HG03196 (cell line): ENCODE measurements at regions not wholly inside any gene's neighbourhood (a gene's known extent, or its start where the extent isn't known, plus 50 kb on each side); places are given as distances from the start of the nearest gene placed in this dataset.

ENCODE experiments used
- ATAC-seq: cut with Tn5 transposase; IDR thresholded peaks from one replicate; pipeline ENCODE4 v1.9.1; 2021; ENCODE audit not compliant: unreplicated experiment

DNA sequence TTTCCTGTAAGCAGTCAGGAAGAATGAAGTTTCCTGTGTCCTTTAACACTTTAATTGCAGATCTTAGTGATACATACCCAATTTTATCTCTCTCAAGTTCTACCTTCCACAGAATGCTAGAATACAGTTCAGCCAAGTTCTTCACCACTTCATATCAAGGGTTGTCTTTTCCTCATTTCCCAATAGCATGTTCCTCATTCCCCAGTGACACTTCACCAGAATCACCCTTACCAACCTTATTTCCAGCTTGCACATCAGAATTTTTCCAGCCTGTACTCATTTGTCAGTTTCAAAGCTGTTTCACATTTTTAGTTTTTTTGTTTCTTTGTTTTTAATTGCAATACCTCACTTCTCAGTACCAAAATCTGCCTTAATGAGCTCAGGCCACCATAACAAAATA lies 126.1 kb downstream of the ESM1 start:
- ATAC-seq, result no peak

DNA sequence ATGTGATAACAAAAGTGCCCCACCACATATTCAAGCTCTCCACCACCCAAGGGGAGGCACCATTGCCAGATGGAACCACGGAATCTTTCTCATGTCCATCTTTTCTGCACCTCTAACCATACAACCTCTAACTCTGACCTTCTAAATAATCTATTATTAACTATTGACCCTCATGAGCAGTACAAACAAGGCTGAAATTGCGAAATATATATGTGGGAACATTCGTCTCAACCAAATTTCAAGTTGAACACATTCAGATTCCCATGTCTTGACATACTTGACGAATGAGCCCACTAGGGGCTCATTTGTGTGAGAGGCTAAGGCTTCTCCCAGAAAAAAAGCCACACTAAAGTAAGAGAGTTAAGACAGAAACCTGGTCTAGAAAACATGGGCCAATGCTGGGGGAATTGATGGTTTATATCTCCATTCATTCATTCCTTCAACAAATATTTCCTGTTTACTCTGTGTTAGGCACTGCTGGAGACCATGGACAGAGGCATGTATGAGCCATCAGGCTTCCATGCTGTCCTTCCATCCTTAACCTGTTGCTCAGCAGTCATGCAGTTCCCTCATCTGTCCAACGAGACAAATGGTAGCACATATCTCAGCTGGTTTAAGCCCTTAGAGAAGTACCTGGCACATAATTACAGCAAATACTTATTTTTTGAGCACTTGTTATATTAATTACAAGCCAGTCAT lies 130.4 kb downstream of the ESM1 start:
- no peak for ATAC-seq

DNA sequence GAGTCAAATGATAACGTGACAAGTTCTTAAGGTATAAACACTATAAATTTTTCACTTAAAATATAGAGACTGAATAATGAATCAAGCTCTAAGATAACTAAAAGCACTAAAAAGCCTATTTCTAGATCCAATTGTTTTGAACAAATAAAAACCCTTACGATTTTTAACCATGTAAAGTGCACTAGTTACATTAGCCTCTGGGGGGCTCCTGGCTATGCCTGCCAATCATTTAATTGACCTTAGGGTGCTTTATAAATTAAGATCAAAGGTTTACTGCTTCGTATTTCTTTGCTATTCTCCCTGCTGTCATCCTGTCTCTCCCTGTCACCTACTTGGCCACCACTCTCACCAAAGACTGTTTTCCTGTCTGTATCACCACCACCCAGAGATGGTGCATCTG lies 133.4 kb downstream of the ESM1 start:
- no peak for ATAC-seq

DNA sequence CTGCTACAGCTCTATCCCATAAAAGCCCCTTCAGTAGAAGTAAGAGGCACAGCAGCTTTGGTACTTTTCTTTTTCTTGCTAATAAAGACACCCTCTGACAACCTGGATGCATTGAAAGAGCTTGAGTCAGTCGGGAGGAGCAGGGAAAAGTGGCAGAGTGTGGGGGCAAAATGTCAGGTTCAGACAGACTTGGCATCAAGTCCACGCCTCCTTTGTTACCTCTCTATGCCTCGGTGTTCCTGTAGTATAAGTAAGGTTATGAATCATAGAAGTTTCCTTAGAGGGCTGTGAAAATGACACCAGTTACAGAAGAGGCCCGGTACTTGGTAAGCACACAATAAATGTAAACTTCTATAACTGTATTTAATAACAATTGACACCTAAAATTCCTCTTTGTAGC lies 133.9 kb downstream of the ESM1 start:
- no peak for ATAC-seq

DNA sequence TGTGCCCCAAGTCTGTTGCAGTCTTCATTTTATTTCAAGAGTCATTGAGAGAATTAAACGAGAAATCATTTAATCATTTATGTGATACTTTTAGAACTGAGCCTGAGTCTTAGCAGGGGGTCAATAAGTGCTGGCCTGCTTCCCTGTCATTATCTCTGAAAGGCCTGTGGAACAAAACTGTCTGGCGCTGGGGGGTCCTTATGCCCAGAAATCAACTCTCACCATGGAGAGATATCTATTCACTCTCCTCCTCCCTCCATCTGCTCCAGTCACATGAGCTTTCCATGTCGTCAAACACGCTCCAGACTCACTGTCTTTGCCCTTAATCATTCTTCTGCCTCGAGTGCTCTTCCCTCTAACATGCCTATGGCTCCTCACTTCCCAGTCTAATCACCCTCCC lies 136.8 kb downstream of the ESM1 start:
- ATAC-seq, result no peak

DNA sequence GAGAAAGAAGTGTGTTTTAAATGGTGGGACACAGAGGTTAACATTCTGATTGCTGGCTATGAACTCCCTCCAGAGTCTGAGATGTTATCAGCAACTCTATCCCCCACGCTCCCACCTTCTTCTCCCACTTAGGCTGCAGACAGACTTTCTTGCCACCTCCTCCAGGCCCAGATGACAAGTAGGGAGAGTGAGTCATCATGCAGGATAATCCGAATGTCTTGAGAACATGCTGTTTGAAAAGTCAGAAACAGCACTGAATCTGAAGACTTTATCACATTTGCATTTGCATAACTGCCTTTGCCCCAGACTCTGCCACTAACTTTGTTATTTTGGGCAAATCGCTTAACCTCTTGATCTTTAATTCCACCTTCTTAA lies 139.8 kb downstream of the ESM1 start:
- no peak for ATAC-seq

DNA sequence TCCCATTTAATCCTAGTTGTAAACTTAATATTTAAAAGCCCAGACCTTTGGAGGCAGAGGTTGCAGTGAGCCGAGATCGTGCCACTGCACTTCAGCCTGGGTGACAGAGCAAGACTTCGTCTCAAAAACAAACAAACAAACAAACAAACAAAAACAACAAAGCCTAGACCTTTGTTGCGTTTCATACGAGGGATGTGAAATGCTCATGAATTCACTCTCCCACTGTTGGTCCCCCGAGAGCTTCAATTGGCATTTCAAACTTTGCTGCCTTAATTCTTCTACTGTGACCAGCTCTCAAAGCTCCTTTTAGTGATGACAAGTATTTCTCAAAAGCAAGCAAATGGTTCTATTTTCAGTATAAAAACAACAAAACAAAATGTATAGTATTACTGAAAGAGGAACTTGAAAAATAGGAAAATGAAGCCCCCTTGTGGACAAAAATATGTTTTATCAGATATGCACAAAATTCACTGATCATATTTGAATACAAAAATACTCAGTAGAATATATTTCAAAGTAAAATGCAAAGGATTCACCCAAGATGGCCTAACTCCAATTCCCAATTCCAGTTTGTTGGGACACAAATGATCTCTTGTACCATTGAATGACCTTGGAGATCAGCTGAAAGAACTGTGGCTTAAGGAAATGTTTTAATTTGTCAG lies 140.4 kb downstream of the ESM1 start:
- no peak for ATAC-seq

DNA sequence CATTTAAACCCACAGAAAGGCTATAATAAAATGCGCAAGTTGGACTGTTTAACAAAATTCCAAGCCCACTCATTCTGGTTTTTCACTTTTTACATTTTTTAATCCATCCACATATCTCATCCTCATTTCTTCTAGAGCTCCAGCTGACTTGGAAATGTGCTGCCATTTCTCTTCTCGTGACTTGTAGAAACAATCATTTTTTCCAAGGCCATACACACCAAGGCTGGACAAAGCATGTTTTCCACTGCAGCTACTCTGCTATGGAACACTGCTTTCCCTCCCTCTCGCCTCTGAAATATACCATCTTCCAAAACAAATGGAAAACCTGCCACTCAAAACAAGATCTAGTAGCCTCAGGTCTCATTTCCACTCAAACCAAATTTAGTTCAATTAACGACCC lies 141.1 kb downstream of the ESM1 start:
- ATAC-seq, result no peak

DNA sequence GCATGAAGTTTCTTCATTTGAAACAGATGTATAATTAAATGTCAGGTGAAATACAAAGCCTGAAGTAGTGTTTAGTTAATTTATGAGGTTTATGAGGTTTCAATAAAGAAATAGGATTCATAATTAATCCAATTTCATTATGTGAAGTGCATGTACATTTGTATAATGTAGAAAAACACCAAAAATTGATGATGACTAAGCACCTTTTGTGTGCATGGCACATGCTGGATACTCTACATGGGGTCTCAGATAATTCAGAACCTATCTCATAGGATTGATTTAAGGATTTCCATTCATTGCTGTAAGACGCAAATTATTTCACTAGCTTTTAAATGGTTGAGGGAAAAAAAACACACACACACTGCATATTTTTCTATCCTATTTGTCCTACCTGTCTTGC lies 143.9 kb downstream of the ESM1 start:
- no peak for ATAC-seq

DNA sequence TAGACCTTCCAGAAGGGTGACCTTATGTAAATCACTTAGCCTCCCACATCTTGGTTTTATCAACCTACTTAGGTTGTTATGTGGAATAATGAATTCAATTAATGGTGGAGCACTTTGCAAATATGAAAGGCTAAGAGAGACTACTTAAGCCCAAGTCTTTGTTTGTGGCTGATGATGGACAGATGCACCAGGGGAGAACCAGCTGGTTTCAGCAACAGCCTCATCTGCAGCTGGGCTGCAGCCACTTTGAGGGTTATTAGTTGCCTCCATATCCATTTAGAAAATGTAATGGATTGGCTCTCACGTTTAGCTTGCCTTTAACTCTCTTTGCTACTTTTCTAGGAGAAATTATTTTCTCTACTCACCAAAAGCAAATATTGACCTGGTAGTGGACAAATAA lies 146.6 kb downstream of the ESM1 start:
- ATAC-seq, result no peak

DNA sequence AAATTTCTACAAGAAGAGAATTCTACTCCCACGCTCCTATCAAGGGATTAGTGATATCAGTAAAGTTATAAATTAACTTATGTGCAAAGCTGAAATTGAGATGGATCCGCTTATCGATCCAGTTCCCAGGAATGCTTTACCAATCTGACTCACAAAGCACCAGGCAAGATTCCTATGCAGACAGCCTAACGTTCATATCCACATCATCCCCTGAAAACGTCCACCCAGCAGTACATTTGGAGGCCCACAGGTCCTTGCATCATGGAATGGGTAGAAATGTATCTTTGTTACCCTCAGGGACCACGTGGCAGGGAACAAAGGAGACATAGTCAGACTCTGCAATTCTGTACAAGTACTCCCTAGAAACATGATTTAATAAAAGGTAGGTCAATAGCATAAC lies 147.4 kb downstream of the ESM1 start:
- ATAC-seq, result no peak

DNA sequence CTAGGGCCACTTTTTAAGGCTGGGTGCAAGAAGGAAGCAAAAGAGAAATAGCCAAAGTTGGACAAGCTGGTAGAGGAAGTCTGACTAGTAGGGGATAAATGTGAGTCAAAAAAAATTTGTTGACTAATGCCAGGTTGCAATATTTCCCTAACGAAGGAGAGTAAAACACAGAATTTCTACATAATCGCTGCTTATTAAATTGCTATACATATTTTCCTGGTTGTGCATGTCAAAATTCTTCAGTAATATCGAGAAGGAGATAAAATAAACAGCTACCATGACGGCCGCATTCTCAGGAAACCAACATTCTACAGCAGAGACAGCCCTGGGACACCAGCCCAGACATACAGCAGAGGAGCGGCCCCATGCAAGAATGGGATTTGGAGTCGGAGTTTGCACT lies 148.3 kb downstream of the ESM1 start:
- ATAC-seq, result no peak

DNA sequence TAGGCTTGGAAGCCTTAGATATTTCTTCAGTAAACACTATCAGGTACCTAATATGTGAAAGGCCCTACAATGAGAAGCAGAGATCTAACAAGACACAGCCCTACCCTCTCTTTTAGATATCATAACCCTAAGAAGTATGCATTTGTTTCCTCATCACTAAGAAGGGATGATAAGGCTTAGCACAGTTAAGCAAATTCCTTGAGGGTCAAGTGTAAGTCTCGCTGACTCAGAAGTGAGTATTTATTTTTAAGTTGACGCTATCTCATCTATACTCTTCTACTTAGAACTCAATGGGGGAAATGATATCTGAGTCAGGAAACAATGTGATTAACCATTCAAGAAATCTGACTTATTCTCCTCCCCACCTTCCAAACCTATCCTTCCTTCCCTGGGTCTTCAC lies 149.7 kb downstream of the ESM1 start:
- ATAC-seq, result no peak

DNA sequence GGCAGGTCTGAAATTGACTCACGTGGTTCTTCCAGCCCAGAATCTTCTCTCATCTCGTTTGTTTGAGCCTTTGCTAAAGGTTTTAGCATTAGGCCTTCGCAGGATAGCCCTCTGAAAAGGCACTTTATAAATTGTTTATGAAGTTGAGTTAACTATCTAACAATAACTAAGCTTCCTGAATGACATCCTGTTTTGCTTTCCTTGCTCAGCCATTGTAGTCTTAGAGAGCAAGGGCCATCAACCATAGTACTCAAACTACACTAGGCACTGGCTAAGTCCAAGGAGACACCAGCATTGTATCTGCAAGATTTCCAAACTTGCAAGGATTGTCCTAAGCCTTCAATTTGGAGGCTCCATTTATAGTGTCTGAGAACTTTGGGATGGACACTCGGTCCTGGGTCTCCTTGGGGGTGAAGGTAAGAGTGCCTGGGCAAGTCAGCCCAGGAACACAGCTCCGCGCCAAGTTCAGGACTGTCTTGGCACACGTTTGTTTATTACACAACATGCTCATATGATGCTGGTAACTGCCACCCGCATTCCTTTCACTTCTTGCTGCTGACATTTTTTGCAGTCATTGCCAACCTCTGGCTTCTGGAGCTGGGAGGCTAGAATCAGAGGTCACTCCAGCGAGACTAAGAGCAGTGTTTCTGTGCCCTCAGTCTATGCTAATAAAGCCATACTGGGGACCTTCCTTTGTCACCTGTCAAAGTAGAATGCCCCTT lies 151.1 kb downstream of the ESM1 start:
- ATAC-seq, result no peak

DNA sequence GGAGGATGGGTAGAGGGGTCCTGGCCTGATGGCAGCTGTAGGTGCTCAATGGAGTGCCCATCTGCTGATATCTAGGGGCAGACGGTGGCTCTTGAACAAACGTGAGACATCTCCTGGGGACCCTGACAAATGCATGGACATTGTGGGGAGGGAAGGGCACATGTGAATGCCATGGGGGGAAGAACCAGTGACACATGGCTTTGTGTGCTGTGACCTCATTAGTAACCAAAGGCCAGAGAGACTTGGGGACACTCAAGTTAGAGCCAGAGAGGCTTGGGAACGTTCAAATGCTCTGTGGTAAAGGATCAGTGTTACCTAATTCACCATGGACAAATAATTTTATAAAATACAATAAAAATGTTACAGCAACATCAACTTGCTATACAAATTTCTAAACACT lies 151.8 kb downstream of the ESM1 start:
- ATAC-seq, result no peak

DNA sequence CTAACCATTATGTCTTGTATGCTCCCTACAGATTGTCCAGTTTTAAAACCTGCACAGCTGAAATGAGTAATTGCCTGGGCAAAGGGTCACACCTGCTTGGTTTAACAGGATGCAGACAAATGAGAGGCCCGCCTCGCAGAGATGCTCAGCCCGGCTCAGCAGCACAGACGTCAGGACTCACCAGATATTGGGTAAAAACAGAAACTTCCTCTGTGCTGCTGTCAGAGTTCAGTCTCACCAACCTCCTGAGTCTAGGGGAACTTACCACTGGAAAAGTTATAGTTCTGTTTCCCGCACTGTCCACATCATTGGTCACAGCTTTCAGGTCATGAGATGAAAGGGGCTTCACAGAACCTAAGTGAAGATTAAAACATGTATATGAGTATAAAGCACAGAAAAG lies 152.5 kb downstream of the ESM1 start:
- ATAC-seq, result no peak

DNA sequence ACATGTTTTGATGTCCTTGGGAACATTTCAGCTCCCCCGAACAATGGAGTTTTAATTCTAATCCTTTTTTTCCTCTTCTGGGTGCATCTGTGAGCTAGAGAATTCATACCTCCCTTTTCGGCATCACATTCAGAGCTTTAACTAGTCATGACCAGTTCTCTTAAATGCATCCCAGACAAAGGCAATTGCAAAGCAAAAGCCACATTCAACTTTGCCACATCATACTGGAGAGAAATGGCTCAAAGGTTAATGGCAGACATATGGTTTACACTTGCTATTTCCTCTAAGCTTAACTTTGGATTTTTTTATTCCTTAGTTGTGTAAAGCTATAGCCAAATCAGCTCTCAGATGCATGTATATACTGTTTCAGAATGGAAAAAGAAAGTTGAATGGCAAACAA lies 153.3 kb downstream of the ESM1 start:
- no peak for ATAC-seq

DNA sequence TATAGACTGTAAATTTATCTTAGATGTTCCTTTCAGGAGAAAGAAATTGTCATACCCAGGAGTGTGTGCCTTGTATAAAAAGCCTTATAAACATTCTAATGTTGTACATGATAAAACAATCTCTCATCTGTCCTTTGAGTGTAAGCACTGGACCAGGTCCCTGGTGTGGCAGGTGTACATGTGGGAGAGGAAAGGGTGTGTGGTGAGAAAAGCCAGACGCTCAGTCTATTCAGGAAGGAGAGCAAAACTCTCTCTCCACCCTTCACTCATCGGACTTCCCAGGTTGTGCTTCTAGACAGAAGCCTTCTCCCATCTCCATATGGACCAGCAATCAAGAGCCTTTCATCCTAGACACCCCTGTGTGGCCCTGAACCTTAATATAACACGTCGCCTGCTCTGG lies 154.2 kb downstream of the ESM1 start:
- no peak for ATAC-seq

DNA sequence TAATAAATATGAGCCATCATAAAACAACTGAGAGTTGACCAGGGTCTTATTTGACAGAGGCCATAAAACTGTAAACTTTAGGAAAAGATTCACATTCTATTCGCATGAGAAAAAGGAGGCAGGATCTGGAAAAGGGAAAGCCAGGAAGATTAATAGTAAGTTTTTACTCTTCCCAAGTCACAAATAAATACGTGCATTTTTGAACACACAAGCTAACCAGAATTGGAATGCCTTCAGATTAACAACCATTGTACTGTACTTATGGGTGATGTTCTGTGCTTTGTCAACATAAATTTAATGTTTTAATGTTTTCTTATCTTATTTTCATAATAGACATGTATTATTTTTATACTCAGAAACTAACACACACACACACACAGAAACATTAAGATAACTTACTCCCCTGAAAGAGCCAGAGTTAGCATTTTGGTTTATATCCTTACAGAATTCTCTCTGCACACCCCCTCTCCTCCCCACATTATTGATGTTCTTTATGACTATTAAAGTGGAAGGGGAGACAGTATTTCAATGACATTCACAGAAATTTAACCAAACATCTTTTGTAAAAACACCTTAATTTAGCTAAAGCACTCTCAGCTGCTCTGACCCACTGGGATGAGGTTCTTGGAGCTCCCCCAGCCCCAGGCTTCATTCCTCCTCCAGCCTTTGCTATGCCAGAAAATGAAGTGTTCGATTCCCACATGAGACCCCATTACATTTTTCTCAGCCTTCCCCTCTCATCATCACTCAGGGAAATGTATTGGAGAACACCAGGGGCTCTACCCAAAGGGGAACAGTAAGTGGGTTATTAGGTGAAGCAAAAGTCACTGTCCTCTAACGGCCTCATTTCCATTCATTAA lies 155.5 kb downstream of the ESM1 start:
- no peak for ATAC-seq

DNA sequence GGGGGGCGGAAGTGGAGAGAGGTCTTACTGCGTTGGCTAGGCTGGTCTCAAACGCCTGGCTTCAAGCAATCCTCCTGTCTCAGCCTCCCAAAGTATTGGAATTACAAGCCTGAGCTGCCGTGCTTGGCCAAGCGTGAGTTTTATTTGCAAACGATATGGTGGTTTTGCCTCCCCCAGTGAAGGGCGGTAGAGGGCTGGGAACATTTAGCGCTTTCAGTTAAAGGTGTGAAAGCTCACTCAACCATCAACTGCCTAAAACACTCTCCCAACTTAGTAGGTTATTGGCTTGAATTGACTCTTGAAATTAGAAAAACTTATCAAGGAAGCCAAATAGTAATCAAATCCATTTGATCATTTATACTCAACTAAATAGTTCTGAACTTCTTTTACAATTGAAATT lies 156.3 kb downstream of the ESM1 start:
- no peak for ATAC-seq

DNA sequence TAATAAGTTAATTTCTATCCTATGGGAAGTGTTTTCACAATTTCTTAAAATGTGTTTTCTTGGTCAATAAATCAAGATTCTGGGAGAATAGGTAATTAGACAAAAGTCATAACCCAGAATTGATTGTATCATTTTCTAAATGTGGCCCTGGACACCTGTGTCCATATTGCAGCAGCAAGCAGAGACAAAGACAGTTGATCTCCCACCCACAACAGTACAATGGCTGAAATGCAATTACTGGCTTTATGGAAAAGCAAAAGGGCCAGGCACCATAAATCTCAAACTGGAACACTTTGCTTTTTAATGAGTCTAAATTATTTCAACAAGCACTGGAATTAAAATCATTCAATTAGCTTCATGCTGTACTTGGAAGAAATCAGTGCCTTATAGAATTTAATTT lies 157.2 kb downstream of the ESM1 start:
- no peak for ATAC-seq

DNA sequence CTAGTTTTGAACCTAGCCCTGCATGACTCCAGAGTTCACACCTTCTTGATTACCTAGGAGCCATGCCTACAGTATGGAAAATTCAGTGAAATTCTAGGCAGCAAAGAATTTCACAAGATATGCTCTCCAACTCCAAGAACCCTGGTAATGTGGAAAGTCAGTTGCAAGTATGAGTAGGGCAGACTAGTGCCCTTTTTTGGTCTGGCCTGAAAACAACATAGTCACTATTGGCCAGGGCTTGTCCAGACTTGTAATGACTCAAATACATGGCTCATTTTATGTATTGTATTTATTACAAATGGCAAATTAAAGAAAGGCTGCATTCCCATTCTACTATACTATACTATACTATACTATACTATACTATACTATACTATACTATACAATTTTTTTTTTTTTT lies 160.4 kb downstream of the ESM1 start:
- no peak for ATAC-seq
